Middle frontal gyrus (tissue), 1 donor: ENCODE measurements at regions not wholly inside any gene's neighbourhood (a gene's known extent, or its start where the extent isn't known, plus 50 kb on each side); places are given as distances from the start of the nearest gene placed in this dataset.

Source experiments
- DNase-seq: peaks from one replicate; pipeline ENCODE4 v3.0.0-alpha.2; 2015; ENCODE audit warnings: low spot score; ENCODE audit errors: extremely low spot score

DNA sequence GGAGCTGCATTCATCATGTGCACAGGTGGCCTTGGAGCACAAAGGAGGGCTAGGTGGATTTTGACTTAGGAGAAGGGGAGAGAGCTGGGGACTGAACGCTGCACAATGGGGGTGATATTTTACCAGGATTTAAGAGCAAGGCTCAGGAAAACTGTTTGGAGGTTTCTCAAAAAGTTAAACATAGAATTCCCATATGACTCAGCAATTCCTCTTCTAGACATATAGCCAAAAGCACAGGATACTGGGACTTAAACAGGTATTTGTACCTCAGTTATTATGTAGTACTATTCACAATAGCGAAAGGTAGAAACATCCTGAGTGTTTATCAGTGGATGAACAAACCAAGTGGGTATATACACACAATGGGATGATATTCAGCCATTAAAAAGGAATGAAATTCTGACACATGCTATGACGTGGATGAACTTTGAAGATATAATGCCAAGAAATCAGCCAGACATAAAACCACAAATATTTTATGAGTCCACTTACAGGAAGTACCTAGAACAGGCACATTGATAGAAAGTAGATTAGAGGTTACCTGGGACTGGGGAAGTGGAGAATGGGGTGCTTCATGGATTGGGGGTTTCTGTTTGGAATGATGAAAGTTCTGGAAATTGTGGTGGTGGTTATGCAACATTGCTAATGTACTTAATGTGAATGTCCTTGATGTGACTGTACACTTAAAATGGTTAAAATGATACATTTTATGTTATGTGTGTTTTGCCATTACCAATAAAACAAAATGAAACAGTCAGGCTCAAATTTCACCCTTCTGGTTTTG lies 216.9 kb downstream of the HAUS1 start:
- DNase-seq, result no peak

DNA sequence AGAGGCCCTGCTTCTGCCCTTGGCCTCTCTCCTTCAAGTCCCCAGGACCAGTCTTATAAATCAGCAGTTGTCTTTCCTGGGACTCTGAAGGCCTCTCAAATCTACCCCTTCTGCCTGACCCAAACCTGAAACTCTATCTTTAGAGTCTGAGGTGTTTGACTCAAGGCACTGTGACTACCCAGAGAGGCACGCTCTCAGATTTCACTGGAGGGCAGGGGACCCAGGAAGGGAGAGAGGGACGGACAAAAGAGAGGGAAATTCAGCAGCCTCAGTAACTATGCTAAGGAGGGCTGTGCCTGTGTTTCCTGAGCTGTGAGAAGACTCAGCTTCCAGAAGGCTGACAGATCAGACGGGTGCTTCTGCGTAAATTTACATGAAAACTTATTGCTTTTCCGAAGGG lies 217.8 kb downstream of the HAUS1 start:
- no peak for DNase-seq

DNA sequence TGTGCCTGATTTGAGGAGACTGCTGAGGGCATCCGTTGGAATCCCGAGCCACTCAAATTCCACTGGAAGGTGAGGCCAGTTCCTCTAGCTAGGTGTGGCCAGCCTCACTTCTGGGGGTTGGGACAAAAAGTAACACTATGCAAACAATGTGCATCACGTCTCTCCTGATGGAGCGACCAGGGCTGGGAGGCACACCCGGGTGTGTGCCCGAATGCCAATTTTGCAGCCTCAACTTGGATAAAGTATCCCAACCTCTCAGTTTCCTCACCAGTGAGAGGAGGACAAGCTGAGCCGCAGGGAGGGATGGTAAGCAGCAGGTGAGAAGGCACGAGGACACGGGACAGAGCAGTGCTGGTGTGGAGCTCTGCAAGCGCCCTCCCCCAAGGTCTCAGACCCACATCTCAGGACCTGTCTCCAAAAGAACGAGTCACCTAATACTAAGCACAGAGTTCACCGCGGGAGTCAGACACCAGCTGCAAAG lies 218.3 kb downstream of the HAUS1 start:
- DNase-seq, result no peak

DNA sequence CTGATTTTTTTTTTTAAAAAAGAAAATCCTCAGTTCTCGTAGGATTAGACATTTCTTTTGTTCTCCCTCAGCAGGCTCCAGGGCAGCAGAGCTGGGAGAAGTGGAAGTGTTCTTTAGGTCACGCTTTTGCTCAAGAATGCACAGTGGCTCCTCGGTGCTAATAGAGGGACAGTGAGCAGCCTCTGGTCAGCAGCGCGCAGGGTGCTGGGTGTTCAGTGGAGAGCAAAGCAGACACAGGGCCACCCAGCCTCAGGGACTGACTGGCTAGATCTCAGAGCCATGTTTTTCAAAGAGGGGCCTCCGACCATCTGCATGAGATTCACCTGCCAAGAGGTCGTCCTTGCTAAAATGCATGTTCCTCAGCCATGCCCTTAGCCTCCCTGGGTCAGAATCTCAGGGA lies 218.8 kb downstream of the HAUS1 start:
- DNase-seq, result no peak

DNA sequence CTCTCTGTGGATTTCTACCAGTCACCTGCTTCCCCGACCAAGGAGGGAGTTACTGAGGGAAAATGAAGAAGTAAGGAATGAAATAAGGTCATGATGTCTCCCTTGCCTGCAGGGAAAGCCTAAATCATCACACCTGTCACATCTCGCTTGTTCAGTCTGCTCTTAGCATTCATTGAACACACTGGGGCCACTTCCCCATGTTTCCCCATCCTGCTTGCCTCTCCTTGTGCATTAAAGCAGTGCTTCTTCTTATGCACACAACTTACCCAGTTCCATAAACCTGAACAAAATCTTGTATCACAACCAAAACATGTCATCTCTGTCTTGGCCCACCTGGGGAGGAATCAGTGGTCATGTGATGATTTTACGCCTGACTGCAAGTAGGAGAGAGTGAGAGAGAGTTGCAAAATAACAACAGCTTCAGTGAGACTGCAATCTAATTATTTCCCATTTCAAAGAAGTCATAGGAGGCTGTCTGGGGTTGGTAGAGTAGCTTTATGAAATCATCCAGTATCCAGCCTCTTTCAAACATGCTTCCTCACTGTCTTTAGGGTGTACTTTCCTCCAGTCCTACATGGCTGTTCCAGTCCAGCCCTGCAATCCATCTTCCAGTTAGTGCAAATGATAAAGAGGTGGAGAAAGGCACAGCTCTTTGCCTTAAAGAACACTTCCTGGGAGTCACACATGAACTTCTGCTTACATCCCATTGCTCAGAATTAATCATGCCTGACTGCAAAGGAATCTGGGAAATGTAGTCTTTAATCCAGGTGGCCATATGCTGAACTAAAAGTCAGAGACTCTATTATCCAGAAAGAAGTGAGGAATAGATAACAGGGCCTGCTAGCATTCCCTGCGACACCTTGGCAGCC lies 220.1 kb downstream of the HAUS1 start:
- DNase-seq, result peak; percentile 34

DNA sequence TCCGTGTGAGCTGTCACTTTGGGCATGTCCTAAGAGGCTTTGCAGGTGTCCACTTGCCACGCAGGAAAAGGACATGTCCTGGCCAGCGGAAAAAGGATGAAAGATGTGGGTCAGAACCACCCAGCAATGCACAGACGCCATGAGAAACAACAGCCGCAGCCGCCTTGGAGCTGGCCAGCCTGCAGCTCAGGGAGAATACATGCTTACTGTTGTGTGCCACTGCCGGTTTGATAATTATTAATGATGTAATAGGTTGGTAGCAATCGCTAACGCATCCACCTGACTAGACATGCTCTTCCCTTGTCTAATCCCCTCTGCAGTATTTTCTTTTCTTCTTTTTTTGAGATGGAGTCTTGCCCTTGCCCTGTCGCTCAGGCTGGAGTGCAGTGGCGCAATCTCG lies 221.7 kb downstream of the HAUS1 start:
- DNase-seq, result no peak

DNA sequence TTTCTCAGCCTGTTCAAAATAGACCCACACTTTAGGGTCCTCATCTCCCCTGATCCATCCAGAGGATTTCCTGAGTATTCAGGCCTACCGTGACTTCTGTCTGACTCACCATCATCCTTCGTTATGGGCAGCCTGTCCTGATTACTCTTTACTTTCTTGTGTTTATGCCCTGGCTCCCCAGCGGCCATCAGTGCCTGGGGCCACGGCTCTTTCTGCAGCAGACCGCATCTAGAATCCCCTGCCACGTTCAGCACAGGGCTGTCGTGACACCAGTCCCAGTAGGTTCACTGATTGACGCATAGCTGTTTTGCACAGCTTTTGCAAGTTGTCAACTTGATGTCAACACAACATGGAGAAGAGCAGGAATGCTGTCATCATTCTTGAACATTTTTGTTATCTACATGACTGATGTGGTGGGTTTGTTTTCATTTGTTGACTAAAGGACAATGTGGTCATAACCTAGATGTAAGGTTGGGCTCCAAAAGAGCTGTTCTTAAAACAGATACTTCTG lies 225.6 kb downstream of the HAUS1 start:
- no peak for DNase-seq

DNA sequence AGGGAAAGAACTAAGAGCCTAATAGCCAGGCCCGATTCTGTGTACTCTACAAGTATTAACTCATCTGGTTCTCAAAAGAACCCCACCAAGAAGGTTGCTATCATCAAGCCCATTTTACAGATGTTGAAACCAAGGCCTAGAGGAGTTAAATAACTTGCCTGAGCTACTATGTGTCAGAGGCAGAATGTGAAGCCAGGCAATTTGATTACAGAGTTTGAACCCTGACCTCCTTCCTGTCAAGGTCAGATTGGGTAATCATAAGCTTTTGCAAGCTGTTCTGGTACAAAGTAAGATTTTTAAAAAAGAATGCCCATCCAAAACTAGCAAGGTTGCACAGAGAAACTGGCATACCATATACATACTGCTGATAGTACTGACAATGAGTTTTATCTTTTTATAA lies 227.1 kb downstream of the HAUS1 start:
- no peak for DNase-seq

DNA sequence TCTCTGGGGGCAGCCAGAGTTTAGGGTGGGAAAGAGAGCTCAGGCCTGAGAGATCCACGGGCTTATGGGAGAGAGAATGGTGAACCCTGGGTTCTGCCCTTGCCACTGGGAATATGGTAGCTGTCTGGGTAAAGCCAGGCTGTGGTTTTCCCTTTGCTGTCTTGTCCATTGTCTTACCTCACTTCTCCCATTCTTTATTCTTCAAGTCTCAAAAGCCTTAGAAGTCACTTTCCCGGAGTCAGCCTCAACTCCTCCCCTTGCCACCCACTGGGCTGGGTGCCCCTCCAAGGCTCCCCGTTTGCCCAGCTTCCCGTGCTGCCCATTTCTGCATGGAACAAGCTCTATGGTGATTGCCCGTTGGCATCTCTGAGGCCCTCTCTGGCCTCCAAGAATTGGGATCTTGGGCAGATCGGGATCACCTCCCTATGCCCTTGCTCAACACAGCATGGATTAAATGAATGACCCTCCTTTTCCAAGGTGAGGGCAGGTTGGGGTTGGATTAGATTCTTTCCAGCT lies 228.2 kb downstream of the HAUS1 start:
- DNase-seq, result no peak

DNA sequence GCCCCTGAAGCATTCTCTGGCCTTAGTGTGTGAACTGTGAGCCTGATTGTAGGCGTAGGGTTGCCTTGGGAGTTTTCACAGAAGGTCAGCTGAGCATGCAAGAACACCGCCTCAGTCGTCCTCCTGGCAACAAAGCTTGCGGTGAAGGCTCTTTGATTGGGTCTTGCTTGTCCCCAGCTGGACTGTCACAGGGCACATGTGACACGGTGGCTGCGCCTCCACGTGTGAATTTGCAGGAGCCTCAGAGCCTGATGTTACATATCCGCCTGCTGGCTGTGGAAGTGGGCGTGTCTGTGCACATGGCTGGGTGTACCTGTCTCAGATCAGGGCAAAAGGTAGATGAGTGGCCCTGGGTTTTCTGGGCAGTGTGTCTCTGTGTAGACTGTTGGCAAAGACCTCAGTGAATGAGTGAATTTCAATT lies 228.7 kb downstream of the HAUS1 start:
- no peak for DNase-seq

DNA sequence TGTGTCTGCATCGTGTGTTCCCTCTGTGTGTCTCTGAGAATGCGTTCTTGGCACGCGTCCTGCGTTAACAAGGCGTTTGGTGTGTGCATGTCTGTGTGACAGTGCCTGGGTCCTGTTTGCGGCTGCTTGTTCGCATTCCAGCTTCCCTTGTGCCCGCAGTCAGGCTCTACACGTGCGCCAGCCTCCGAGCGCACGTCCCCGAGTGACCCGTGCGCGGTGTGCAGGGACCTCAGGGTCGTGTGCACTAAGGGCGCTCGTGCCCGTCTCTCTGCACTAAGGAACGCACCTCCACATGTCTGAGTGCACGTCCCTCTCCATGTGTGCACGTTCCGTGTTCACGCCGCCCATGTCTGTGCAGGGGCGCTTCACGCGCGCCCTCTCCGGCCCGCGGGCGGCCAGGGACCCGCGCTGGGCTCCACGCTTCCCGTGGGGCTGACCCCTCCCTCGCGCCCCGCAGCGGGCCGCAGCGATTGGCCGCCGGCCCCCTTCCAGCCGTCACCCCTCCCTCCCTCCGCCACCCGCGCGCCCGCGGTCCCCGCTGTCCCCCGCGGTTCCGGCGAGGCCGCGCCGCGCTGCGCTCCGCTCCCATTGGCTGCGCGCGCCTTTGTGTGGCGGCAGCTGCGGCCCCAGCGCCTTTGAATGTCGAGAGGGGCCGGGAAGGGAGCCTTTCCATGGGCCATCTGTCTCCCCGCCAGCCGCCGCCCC lies 229.4 kb downstream of the HAUS1 start:
- peak; percentile 22 for DNase-seq

DNA sequence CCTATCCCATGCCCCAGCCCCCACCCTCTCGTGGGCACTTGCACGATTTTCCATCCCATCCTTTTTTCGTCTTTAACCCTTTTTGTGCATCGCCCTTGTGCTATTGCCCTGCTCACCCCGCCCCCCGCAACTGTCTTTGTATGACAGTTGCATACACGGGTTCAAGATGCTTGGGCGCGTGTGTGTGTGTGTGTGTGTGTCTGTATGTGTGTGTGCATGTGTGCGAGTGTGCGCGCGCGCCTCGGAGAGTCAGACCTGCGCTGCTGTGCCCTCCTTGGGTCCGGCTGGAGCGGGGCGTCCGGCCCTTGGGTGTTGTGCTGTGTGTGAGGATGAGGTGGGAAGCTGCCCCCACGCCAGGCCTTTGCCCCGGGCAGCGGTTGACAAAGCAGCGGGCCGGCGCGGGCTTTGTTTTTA lies 230.7 kb downstream of the HAUS1 start:
- no peak for DNase-seq

DNA sequence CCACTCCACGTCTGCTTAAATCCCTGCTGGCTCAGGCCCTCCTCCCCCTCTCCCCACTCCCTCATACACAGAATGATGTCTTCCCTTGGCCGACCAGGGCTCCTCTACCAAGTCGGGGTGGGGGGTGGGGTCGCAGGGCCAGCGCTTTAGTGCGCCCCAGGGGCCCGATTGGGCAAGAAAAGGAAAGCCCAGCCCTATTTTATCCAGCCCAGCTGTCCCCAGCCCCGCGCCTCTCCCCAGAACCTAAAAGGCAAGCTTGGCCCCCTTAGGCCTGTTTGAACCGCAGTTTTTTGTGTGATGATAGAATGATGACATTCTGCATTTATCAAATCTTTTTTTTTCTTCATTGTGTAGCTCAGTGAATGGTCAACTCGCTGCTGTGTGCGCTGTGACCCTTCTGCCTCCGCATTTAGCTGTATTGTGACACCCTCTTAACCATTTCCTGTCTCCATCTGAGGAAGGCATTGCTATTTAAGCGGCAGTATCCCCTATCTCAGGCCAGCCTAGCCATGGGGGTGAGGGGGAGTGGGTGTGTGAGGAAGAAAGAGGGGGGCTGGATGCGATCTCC lies 231.4 kb downstream of the HAUS1 start:
- no peak for DNase-seq

DNA sequence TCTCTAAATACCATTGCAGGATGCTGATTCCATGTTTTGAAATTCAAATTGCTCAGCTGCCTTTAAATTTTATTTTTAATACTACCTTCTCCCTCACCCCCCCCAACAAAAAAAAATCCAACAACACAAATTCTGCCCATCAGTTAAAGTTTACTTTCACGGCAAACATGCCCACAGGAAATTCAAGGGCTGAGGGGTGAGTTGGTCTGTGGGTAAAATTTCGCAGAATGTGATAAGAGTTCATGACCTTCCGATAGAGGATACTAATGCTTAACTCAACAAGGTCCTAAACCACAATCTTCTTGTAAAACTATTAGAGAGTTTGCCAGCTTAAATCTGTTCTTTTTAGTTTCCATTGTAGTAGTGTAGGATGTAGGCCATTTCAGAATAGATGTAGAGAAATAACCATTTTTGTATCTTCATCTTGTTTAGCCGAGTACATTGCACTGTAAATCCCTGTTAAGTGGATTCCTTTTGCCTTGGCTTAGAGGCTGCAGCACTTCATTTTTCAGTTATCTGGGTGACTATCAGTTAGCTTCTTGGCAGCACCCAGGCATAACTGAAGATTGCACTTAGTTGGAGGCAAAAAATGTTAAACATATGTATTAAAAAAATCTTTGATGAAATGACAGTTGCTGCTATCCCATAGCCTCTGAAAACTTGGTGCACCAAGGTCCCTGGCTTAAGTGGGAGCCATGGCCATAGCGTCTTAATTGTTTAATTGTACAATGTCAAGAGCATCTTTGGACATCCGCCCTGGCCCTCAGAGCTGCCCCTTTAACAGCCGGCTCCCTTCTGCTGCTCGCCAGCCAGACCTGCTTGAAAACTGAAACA lies 232.3 kb downstream of the HAUS1 start:
- DNase-seq, result no peak

DNA sequence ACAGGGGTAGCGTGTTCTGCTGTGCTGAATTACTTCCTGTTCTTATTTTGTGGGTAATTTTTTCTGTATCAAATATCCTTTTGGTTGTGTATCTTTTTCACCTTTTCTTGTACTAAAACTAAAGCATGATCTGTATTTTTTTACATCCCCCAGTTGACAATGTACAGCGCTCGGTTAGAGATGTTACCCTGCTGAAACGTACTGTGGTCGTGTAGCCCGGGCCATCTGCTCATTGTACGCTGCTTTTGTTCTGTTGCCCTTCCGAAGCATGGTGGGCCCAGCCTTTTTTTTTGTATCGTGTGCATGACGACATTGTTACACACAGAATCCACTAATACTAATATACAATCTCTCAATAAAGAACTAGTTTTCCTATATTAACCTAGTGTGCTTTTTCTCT lies 233.1 kb downstream of the HAUS1 start:
- DNase-seq, result no peak

DNA sequence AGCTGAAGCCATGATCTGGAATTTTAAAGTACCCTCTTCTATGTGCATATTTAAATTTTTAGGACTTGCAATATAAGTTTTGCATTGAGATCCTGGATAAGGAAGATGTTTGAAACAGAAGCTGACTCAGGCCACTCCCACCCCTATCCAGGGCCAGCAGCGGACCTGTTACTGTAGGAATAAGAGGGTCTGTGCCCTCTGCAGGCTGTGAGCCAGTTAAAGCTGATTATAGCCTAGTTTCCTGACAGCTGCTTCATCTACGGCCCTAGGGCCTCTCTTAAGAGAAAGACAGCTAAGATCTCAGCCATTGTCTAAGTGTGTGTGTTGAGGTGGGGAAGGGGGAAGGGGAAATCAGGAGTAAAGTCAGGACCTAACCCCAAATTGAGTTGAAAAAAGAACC lies 234.0 kb downstream of the HAUS1 start:
- no peak for DNase-seq

DNA sequence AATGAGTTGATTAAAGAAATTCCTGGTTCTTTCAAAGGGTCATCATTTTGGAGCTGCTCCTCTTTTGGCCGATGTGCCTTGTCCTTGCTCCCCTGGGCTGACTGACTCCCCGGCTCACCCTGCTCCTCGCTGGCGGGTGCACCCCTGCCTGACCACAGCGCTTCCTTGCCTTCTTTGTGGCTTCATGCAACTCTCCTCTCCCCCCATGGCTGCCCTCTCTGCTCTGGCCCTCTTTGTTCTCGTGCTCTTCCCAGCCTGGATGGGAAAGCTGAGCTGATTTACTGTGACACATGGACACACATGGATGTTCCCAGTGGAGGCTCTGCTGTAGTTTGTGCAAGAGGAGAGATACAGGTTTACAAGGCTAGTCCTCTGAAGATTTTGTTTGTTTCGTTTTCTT lies 234.6 kb downstream of the HAUS1 start:
- DNase-seq, result no peak

DNA sequence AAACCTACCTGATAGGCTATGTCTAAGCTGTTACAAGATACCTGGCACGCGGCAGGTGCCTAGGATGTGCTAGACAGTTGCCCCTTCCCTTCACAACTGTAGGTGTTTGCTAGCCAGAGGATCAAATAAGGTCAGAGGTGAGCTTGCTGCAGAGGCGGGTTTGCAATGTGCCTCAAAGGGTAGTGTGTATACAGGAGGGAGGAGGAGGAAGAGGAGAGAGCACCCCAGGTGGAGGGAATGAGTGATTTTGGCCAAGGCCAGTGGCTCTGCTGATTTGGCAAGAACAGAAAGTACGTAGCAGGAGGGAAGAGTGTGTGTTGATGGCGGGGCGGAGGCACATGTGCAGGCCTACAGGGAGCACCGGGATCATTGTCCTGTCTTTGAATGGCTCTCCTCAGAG lies 236.5 kb downstream of the HAUS1 start:
- no peak for DNase-seq

DNA sequence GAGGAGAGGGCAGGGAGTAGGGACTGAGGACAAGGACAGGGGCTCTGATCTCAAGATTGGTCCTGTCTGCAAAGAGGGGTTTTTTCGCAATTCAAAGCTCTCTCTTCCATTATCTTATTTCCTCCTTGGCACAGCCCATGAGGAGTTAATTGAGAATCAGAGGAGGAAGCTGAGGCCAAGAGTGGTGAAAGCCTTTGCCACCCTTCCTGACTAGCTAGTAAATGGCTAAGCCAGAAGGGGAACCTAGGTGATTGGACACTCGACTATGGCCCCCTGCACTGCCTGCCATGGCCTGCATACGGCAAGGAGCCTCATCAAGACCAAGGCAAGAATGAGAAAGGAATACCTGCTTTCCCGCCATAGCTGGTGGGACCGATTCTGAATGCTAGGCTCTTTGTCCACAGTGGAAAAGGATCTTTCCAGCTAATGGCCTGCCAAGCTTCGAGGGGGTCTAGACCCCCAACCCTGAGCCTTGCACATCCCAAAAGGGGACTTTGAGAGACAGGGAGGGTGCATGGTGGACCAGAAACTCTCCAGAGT lies 237.9 kb downstream of the HAUS1 start:
- DNase-seq, result no peak

DNA sequence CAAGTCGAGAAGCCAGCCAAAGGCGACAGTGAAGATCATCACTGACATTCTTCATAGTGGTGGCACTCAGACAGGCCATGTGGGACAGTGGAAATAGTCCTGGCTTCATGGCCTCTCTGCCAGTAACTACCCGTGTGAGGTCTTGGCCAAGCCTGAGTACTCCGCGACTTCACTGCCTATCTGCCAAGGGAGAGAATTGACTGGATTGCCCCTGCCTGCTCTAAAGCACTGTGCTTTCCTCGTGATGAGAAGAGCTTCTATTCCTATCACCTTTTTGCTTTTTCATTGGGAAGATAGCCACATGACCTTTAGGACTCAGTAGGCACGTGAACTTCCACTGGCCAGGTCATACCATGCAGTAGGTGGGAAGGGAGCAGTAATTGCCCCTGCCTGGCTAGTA lies 239.3 kb downstream of the HAUS1 start:
- no peak for DNase-seq
